ENCODE measurements at regions not wholly inside any gene's neighbourhood (a gene's known extent, or its start where the extent isn't known, plus 50 kb on each side); places are given as distances from the start of the nearest gene placed in this dataset.

- TF ChIP-seq RAD21 (IDR thresholded peaks at IDR 0.05; ENCODE audit: low read depth) (no peak), SIN3A (IDR thresholded peaks at IDR 0.05; ENCODE audit: low read depth) (no peak), EGR1 (IDR thresholded peaks at IDR 0.05; ENCODE audit: low read depth) (no peak), FOSL1 (IDR thresholded peaks at IDR 0.05; ENCODE audit: low read depth) (no peak), JUND (IDR thresholded peaks at IDR 0.05) (no peak), ELF1 (IDR thresholded peaks at IDR 0.05; ENCODE audit: borderline replicate concordance, low read depth) (no peak), CEBPB (IDR thresholded peaks at IDR 0.05; ENCODE audit: low read depth) (no peak), CTCF (IDR thresholded peaks at IDR 0.05 in 2 of 3, conservative IDR thresholded peaks at IDR 0.05 in 1 of 3; ENCODE audit: borderline replicate concordance in 1 of 3, insufficient read depth in 1 of 3, low read depth in 2 of 3, low read length in 2 of 3) (no peak), EZH2phosphoT487 (IDR thresholded peaks at IDR 0.05; ENCODE audit: borderline replicate concordance) (no peak), EZH2 (IDR thresholded peaks at IDR 0.05) (no peak), ZFX (IDR thresholded peaks at IDR 0.05) (no peak), SRF (IDR thresholded peaks at IDR 0.05; ENCODE audit: low read depth) (no peak)
- POLR2A ChIA-PET = no interaction called here
Observed at GRCh38 chr18:73384246-73384645, 516.5 kb upstream of the NETO1 start.

More at GRCh38 chr18:73384246-73384645, 516.5 kb upstream of the NETO1 start:
- Histone ChIP-seq H3K4me1 (ENCODE audit: control insufficient read depth in 1 of 2, insufficient read depth in 2 of 2, low read length in 2 of 2) (no peaks in the 10 kb centered on the region), H4K20me1 (ENCODE audit: insufficient read depth) (no peaks in the 10 kb centered on the region; the same call in 1 of the 2 replicates), H3K4me3 (replicated peaks in 1 of 2; ENCODE audit: low read depth in 1 of 2, low read length in 2 of 2) (no peak overlapping the region), H3K79me2 (ENCODE audit: insufficient read depth, low read length) (no peaks in the 10 kb centered on the region), H3K36me3 (ENCODE audit: control insufficient read depth in 1 of 2, insufficient read depth in 2 of 2, low read length in 2 of 2) (no peaks in the 10 kb centered on the region), H3K9me3 (ENCODE audit: control insufficient read depth in 1 of 2, insufficient read depth in 1 of 2, low read depth in 1 of 2, low read length in 2 of 2) (peaks cover 13 to 18% of the 10 kb centered on the region in 2 experiments; a peak in 2 of 4 replicates), H3K4me2 (ENCODE audit: low read length) (no peak overlapping the region), H3K9me2 (ENCODE audit: insufficient read depth) (no peaks in the 10 kb centered on the region), H3K27me3 (ENCODE audit: insufficient read depth, low read length) (no peaks in the 10 kb centered on the region), H3K9ac (ENCODE audit: low read length) (no peak overlapping the region), H2AFZ (ENCODE audit: low read depth, low read length, poor library complexity, severe bottlenecking) (no peak overlapping the region), H3K27ac (ENCODE audit: low read depth, low read length) (no peak overlapping the region)
- intact Hi-C loops (cut with micrococcal nuclease) = no loop called here
- no peak for DNase-seq (ENCODE audit: low read depth, low spot score)
- ChIA-PET RAD21 (ENCODE audit: low non-redundant PET in 1 of 2, low total read pairs in 2 of 2, uncharacterized antibody in 2 of 2, unreplicated experiment in 2 of 2) (no interaction called here), CTCF (no interaction called here)
- no peak for ATAC-seq
- BruUV-seq (replicated peaks) = no TSS peak
